ENCODE measurements at regions not wholly inside any gene's neighbourhood (a gene's known extent, or its start where the extent isn't known, plus 50 kb on each side); places are given as distances from the start of the nearest gene placed in this dataset.

- TF ChIP-seq SIRT6 (IDR thresholded peaks at IDR 0.05; ENCODE audit: low read length), result no peak
- no peak for TF ChIP-seq CREB1 (IDR thresholded peaks at IDR 0.05)
- no peak for TF ChIP-seq SUZ12 (IDR thresholded peaks at IDR 0.05; ENCODE audit: low read length)
- TF ChIP-seq ASH2L (IDR thresholded peaks at IDR 0.05; ENCODE audit: low read length), result no peak
These were observed 155.4 kb upstream of the FHL2 start (continued) for GRCh38 chr2:105554235-105554634.
